Astrocyte (in vitro differentiated cells and primary cell): ENCODE measurements at regions not wholly inside any gene's neighbourhood (a gene's known extent, or its start where the extent isn't known, plus 50 kb on each side); places are given as distances from the start of the nearest gene placed in this dataset.

ENCODE experiments used
- EZH2 ChIP-seq: IDR thresholded peaks from 2 replicates; pipeline ENCODE4 v1.6.1; 2012; ENCODE audit warnings: mild to moderate bottlenecking, low read length, inconsistent platforms; ENCODE audit not compliant: insufficient read depth
- TF ChIP-seq, protein P1 (sequence below): IDR thresholded peaks from 2 replicates; pipeline ENCODE4 v1.5.1; 2011; ENCODE audit warnings: low read depth, mild to moderate bottlenecking, inconsistent platforms, low read length, moderate library complexity; ENCODE audit not compliant: insufficient read depth

DNA sequence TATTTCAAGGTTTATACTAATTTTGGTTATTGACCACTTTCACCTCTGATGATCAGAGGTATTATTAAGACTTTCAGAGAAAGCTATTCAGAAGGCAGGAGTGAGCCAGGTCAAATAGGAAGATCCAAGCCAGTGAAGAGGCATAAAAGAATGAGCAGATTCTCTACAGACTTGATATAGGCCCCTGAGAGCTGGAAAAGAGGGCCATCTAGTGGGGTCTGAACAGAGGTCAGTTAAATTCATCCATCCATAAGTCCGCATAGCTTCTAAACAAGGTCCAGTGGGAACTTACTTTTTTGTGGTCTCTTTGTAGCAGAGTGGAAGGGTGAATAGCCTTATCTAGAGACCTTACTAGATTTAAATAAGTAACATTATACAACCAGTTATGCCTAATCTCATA is 126.6 kb upstream of the UFM1 start:
- TF ChIP-seq, protein P1, sequence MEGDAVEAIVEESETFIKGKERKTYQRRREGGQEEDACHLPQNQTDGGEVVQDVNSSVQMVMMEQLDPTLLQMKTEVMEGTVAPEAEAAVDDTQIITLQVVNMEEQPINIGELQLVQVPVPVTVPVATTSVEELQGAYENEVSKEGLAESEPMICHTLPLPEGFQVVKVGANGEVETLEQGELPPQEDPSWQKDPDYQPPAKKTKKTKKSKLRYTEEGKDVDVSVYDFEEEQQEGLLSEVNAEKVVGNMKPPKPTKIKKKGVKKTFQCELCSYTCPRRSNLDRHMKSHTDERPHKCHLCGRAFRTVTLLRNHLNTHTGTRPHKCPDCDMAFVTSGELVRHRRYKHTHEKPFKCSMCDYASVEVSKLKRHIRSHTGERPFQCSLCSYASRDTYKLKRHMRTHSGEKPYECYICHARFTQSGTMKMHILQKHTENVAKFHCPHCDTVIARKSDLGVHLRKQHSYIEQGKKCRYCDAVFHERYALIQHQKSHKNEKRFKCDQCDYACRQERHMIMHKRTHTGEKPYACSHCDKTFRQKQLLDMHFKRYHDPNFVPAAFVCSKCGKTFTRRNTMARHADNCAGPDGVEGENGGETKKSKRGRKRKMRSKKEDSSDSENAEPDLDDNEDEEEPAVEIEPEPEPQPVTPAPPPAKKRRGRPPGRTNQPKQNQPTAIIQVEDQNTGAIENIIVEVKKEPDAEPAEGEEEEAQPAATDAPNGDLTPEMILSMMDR = peak; percentile 35
- TF ChIP-seq EZH2 = no peak
